ENCODE measurements at regions not wholly inside any gene's neighbourhood (a gene's known extent, or its start where the extent isn't known, plus 50 kb on each side); places are given as distances from the start of the nearest gene placed in this dataset.

DNA sequence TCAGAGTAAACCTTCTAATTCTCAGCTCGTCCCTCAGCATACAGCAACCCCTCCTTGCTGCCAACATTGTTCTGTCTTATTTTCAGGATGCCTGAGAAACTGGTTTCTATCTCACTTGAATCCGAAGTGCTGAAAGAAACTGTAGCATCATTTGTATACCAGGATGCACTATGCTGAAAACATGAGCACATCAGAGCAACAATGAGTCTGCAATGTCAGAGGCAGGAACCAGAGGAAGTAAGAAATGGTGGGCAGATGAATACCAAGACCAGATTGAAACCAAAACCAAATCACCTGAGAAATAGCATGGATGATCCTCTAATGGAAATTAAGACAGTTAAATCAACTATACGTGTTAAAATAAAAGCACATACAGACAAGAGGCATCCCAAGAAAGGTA is 257.0 kb downstream of the KDM5D start:
- no peaks in the 10 kb centered on the region for H4K20me1 ChIP-seq (ENCODE audit: control insufficient read depth, insufficient read depth, low read length, poor library complexity, severe bottlenecking)
- no peaks in the 10 kb centered on the region for H3K4me1 Mint-ChIP-seq
- H3K4me3 Mint-ChIP-seq: no peak overlapping the region
- ATAC-seq (ENCODE audit: low read depth): no peak
- POLR2A ChIA-PET: no interaction called here
- H3K4me3 ChIP-seq (ENCODE audit: control extremely low read depth in 1 of 5, extremely low read depth in 1 of 5, insufficient read depth in 1 of 5, low read depth in 2 of 5, low read length in 4 of 5): no peak overlapping the region
- H3K9ac ChIP-seq (ENCODE audit: low read length): no peak overlapping the region
- H3K36me3 ChIP-seq (replicated peaks in 1 of 2; ENCODE audit: control extremely low read depth in 1 of 2, control insufficient read depth in 1 of 2, extremely low read depth in 1 of 2, insufficient read depth in 2 of 2, low read length in 1 of 2): no peaks in the 10 kb centered on the region
- H3K27ac Mint-ChIP-seq: no peak overlapping the region
- CTCF ChIA-PET: no interaction called here
- H3K27ac ChIP-seq (ENCODE audit: low read length in 2 of 2): no peak overlapping the region
- H3K79me2 ChIP-seq (ENCODE audit: control insufficient read depth, insufficient read depth, low read length): no peaks in the 10 kb centered on the region
- WGBS (ENCODE audit: insufficient coverage): 100% methylated on average over 1 of the region's 3 CpGs
- no peak overlapping the region for H3K4me2 ChIP-seq (replicated peaks; ENCODE audit: low read depth, low read length, poor library complexity, severe bottlenecking)
- H3K4me1 ChIP-seq (ENCODE audit: control insufficient read depth in 2 of 2, insufficient read depth in 2 of 2, low read length in 2 of 2): no peaks in the 10 kb centered on the region
- TF ChIP-seq, protein P1, sequence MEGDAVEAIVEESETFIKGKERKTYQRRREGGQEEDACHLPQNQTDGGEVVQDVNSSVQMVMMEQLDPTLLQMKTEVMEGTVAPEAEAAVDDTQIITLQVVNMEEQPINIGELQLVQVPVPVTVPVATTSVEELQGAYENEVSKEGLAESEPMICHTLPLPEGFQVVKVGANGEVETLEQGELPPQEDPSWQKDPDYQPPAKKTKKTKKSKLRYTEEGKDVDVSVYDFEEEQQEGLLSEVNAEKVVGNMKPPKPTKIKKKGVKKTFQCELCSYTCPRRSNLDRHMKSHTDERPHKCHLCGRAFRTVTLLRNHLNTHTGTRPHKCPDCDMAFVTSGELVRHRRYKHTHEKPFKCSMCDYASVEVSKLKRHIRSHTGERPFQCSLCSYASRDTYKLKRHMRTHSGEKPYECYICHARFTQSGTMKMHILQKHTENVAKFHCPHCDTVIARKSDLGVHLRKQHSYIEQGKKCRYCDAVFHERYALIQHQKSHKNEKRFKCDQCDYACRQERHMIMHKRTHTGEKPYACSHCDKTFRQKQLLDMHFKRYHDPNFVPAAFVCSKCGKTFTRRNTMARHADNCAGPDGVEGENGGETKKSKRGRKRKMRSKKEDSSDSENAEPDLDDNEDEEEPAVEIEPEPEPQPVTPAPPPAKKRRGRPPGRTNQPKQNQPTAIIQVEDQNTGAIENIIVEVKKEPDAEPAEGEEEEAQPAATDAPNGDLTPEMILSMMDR (IDR thresholded peaks at IDR 0.05): no peak
- no peak for TF ChIP-seq EZH2 (IDR thresholded peaks at IDR 0.05; ENCODE audit: borderline replicate concordance, insufficient read depth, low read depth, low read length, poor library complexity, severe bottlenecking)
- peaks cover 0 to 2% (median 0%) of the 10 kb centered on the region in 3 donors for H3K9me3 ChIP-seq (ENCODE audit: control extremely low read depth in 1 of 3, control insufficient read depth in 2 of 3, insufficient read depth in 1 of 3, low read length in 2 of 3)
- no peak overlapping the region for H2AFZ ChIP-seq (ENCODE audit: insufficient read depth, low read depth, low read length, poor library complexity, severe bottlenecking)
- H3K27me3 Mint-ChIP-seq: no peaks in the 10 kb centered on the region
- H3K27me3 ChIP-seq (replicated peaks in 1 of 4; ENCODE audit: control extremely low read depth in 1 of 4, control insufficient read depth in 3 of 4, insufficient read depth in 4 of 4, low read length in 3 of 4): no peaks in the 10 kb centered on the region
- peaks cover 11% of the 10 kb centered on the region for H3K9me3 Mint-ChIP-seq (ENCODE audit: insufficient read depth)
- DNase-seq: no peak
- intact Hi-C loops (cut with micrococcal nuclease): no loop called here

DNA sequence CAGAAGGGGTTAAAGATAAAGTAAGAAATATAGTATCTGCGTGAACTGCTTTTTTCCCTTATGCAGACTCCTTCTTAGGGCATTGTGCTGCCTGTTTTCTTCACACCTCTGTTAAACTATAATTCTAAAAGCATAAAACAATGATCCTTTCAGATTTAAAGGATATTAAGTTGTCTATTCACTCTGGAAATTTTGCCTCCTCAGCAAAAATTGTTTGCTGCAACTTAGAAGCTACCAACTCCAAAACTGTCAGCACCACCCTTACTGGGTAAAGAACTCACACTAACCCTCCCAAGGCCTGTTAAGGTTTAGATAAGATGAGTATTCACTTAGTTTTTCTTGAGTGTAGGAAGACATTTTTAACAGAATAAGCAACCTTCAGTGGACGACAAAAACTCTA is 259.5 kb downstream of the KDM5D start:
- Histone ChIP-seq H3K36me3 (replicated peaks in 1 of 2; ENCODE audit: control extremely low read depth in 1 of 2, control insufficient read depth in 1 of 2, extremely low read depth in 1 of 2, insufficient read depth in 2 of 2, low read length in 1 of 2) (no peaks in the 10 kb centered on the region), H3K9me3 (ENCODE audit: control extremely low read depth in 1 of 3, control insufficient read depth in 2 of 3, insufficient read depth in 1 of 3, low read length in 2 of 3) (peaks cover 0 to 2% (median 0%) of the 10 kb centered on the region in 3 donors), H4K20me1 (ENCODE audit: control insufficient read depth, insufficient read depth, low read length, poor library complexity, severe bottlenecking) (no peaks in the 10 kb centered on the region), H3K4me3 (ENCODE audit: control extremely low read depth in 1 of 5, extremely low read depth in 1 of 5, insufficient read depth in 1 of 5, low read depth in 2 of 5, low read length in 4 of 5) (no peak overlapping the region), H3K27me3 (replicated peaks in 1 of 4; ENCODE audit: control extremely low read depth in 1 of 4, control insufficient read depth in 3 of 4, insufficient read depth in 4 of 4, low read length in 3 of 4) (no peaks in the 10 kb centered on the region), H2AFZ (ENCODE audit: insufficient read depth, low read depth, low read length, poor library complexity, severe bottlenecking) (no peak overlapping the region), H3K4me2 (replicated peaks; ENCODE audit: low read depth, low read length, poor library complexity, severe bottlenecking) (no peak overlapping the region), H3K27ac (ENCODE audit: low read length in 2 of 2) (no peak overlapping the region), H3K4me1 (ENCODE audit: control insufficient read depth in 2 of 2, insufficient read depth in 2 of 2, low read length in 2 of 2) (no peaks in the 10 kb centered on the region), H3K79me2 (ENCODE audit: control insufficient read depth, insufficient read depth, low read length) (no peaks in the 10 kb centered on the region), H3K9ac (ENCODE audit: low read length) (no peak overlapping the region)
- peaks cover 11% of the 10 kb centered on the region for H3K9me3 Mint-ChIP-seq (ENCODE audit: insufficient read depth)
- H3K27ac Mint-ChIP-seq: no peak overlapping the region
- ChIA-PET POLR2A (no interaction called here), CTCF (no interaction called here)
- intact Hi-C loops (cut with micrococcal nuclease): no loop called here
- WGBS (ENCODE audit: insufficient coverage): no CpG with 5 or more reads among the region's 2 CpGs
- DNase-seq: no peak
- H3K4me1 Mint-ChIP-seq: no peaks in the 10 kb centered on the region
- no peaks in the 10 kb centered on the region for H3K27me3 Mint-ChIP-seq
- no peak for ATAC-seq (ENCODE audit: low read depth)
- H3K4me3 Mint-ChIP-seq: no peak overlapping the region
- no peak for TF ChIP-seq EZH2 (IDR thresholded peaks at IDR 0.05; ENCODE audit: borderline replicate concordance, insufficient read depth, low read depth, low read length, poor library complexity, severe bottlenecking)
- TF ChIP-seq, protein P1 (IDR thresholded peaks at IDR 0.05): no peak
